Fibroblast of the aortic adventitia (primary cell): ENCODE measurements at regions not wholly inside any gene's neighbourhood (a gene's known extent, or its start where the extent isn't known, plus 50 kb on each side); places are given as distances from the start of the nearest gene placed in this dataset.

ENCODE experiments used
- DNase-seq: peaks from one replicate; pipeline ENCODE4 v3.0.0-alpha.2; 2010; ENCODE audit warnings: low read depth
- H3K4me3 ChIP-seq: 2 replicates; pipeline ENCODE4 v1.5.1; 2011; ENCODE audit warnings: low read depth, mild to moderate bottlenecking, control low read depth, low read length, moderate library complexity
- TF ChIP-seq, protein P1 (sequence below): IDR thresholded peaks from 2 replicates; pipeline ENCODE4 v1.5.1; 2011; ENCODE audit warnings: mild to moderate bottlenecking, low read length, control low read depth, inconsistent platforms; ENCODE audit not compliant: insufficient read depth

DNA sequence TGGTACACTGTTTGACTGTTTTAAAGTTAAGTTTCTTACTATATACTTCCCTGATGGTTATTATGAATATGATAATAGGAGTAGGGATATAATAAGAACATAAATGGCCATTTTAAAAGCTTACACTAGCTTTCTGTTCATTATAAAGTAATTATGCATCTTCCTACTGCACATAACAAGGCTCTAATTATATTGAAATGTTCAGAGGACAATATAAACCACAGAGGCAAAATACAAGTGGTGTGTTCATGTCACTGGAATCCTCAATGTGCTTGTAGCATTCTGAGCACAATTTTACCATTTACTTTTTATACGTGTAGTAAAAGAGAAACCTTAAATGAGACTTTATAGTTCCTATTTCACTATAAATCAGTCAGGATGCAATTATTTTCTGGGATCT is 268.3 kb downstream of the TMA16 start:
- no peak for DNase-seq
- TF ChIP-seq, protein P1, sequence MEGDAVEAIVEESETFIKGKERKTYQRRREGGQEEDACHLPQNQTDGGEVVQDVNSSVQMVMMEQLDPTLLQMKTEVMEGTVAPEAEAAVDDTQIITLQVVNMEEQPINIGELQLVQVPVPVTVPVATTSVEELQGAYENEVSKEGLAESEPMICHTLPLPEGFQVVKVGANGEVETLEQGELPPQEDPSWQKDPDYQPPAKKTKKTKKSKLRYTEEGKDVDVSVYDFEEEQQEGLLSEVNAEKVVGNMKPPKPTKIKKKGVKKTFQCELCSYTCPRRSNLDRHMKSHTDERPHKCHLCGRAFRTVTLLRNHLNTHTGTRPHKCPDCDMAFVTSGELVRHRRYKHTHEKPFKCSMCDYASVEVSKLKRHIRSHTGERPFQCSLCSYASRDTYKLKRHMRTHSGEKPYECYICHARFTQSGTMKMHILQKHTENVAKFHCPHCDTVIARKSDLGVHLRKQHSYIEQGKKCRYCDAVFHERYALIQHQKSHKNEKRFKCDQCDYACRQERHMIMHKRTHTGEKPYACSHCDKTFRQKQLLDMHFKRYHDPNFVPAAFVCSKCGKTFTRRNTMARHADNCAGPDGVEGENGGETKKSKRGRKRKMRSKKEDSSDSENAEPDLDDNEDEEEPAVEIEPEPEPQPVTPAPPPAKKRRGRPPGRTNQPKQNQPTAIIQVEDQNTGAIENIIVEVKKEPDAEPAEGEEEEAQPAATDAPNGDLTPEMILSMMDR = no peak
- no peak overlapping the region for H3K4me3 ChIP-seq

DNA sequence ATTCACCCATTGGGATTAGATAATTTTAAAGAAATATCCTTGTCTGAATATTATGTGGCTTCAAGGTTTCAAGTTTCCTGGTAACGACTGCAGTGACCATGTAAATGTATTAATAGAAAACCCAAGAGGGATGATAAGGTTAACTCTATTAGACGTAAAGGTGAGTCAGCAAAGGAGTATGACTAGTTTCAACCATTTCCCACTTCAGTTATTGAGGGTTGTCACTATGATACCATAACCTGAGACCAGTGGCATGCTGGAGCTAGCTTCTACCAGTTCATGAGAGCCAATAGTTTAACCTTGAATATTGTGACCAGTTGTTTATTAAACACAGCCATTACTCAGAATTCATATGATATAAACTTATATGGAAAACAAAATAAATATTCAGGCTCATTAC is 270.1 kb downstream of the TMA16 start:
- DNase-seq = no peak
- TF ChIP-seq, protein P1 = no peak
- no peak overlapping the region for H3K4me3 ChIP-seq

DNA sequence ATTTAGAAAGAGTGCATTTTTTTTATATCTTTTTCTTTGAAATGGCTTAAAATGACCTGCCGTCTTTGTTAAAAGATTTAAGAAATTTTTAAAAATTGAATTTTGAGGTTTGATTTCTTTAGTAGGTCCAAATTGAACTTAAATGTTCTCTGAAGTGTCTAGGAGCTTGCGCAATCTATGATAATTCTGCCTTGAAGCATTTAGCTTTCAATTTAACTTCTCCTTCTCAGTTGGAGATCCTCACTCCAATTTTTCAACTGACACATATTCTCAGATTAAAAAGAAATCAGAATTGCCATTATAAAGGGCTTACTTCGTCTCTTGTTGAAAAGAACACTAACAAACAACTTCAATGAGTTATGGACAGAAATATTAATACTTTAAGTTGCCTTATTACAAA is 273.5 kb downstream of the TMA16 start:
- no peak overlapping the region for H3K4me3 ChIP-seq
- DNase-seq = no peak
- TF ChIP-seq, protein P1 = no peak

- H3K4me3 ChIP-seq = no peak overlapping the region
- no peak for DNase-seq
- TF ChIP-seq, protein P1 = no peak
Observed at GRCh38 chr4:163772238-163772637, 277.7 kb downstream of the TMA16 start.

DNA sequence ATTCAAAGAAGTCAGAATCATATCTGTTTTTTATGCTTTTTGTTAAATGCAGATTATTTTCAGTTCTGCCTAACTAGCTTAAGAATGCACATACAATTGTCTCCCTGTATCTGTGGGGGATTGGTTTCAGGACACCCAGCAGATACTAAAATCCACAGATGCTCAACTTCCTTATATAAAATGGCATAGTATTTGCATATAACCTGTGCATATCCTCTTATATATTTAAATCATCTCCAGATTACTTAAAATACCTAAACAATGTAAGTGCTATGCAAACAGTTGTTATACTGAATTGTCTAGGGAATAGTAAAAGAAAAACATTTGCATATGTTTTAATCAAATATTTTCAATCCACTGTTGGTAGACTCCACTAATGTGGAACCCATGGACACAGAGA is 279.4 kb downstream of the TMA16 start:
- TF ChIP-seq, protein P1 = no peak
- DNase-seq = no peak
- H3K4me3 ChIP-seq = no peak overlapping the region

GRCh38 chr4:163776957-163777356 is 282.5 kb downstream of the TMA16 start:
- no peak overlapping the region for H3K4me3 ChIP-seq
- DNase-seq = no peak
- TF ChIP-seq, protein P1 = no peak

DNA sequence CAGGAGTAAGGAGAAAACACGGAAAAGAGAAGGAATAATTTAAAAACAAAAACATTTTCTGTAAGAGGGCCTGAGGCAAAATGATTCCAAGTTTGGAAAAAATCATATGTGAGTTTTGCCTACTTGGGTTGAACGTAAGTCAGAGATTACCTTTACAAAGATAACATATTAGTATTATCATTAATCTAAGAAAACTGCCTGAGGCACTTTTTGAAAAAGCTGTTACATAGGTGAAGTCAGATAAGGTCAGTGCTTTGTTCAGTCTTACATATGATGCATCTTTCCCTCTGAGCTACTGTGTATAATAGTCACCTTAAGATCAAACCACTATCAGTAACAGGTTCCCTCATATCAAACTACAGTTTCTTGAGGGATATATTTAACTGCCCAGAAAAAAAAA is 287.2 kb downstream of the TMA16 start:
- DNase-seq = no peak
- H3K4me3 ChIP-seq = no peak overlapping the region
- TF ChIP-seq, protein P1 = no peak
